Naive thymus-derived CD4-positive, alpha-beta T cell (primary cell): ENCODE measurements at regions not wholly inside any gene's neighbourhood (a gene's known extent, or its start where the extent isn't known, plus 50 kb on each side); places are given as distances from the start of the nearest gene placed in this dataset.
"Not testable (repeated sequence)": the region's sequence is repeated elsewhere in the genome, so short reads cannot be mapped to it uniquely, and the experiment has no call there.

ENCODE experiments used
- ATAC-seq: fragments of 150-1000 bp; cut with Tn5 transposase; 2 replicates; pipeline ENCODE4 v1.10.0; 2021; ENCODE audit warnings: mild to moderate bottlenecking, moderate library complexity
- CTCF ChIA-PET: fragments of 350-600 bp; sonication (Branson Sonifier 250); formaldehyde crosslinking; loops from one replicate; lab custom pipeline; 2021; ENCODE audit warnings: antibody characterized with exemption; lab: Charles Lee
- POLR2A ChIA-PET: fragments of 350-600 bp; sonication (Branson Sonifier 250); formaldehyde crosslinking; loops from one replicate; lab custom pipeline; 2021; ENCODE audit warnings: antibody characterized with exemption, inconsistent platforms; lab: Charles Lee
- DNase-seq, 9 donors: peaks; one replicate each; pipeline versions ENCODE4 v3.0.0 to v3.0.0-alpha.2; 2020 to 2022; ENCODE audit warnings: mixed read lengths in 1 of 9
- H3K27ac ChIP-seq: one replicate; pipeline ENCODE4 v1.7.0; 2013; ENCODE audit warnings: mild to moderate bottlenecking, low read depth, low read length, moderate library complexity
- H3K27me3 ChIP-seq, 2 donors: one replicate each; pipeline ENCODE4 v1.7.0; 2013; ENCODE audit warnings: low read length in 2 of 2, mild to moderate bottlenecking in 2 of 2, moderate library complexity in 2 of 2; ENCODE audit not compliant: control insufficient read depth in 2 of 2, insufficient read depth in 2 of 2
- H3K36me3 ChIP-seq, 3 experiments: 1 replicate in 2 of 3; 2 replicates in 1 of 3; pipeline ENCODE4 v1.7.0; 2013; ENCODE audit warnings: low read length in 3 of 3, mild to moderate bottlenecking in 3 of 3, moderate library complexity in 1 of 3; ENCODE audit not compliant: insufficient read depth in 3 of 3, control insufficient read depth in 2 of 3
- H3K4me1 ChIP-seq, 2 donors: one replicate each; pipeline ENCODE4 v1.7.0; 2013; ENCODE audit warnings: low read length in 2 of 2, mild to moderate bottlenecking in 2 of 2, moderate library complexity in 1 of 2; ENCODE audit not compliant: control insufficient read depth in 2 of 2, insufficient read depth in 2 of 2
- H3K4me3 ChIP-seq: 2 replicates; pipeline ENCODE4 v1.7.0; 2013; ENCODE audit warnings: mild to moderate bottlenecking, low read length
- H3K9me3 ChIP-seq, 3 experiments: 1 replicate in 2 of 3; 2 replicates in 1 of 3; pipeline ENCODE4 v1.7.0; 2013; ENCODE audit warnings: low read length in 3 of 3; ENCODE audit not compliant: control insufficient read depth in 2 of 3
- H3K27ac Mint-ChIP-seq, 9 donors: one replicate each; pipeline ENCODE4 v1.8.0; 2020 to 2022; ENCODE audit warnings: mixed read lengths in 9 of 9, mild to moderate bottlenecking in 8 of 9, moderate library complexity in 5 of 9, inconsistent platforms in 2 of 9
- H3K27me3 Mint-ChIP-seq, 5 donors: one replicate each; pipeline ENCODE4 v1.8.0; 2021 to 2022; ENCODE audit warnings: mixed read lengths in 5 of 5, mild to moderate bottlenecking in 1 of 5
- H3K36me3 Mint-ChIP-seq, 5 donors: one replicate each; pipeline ENCODE4 v1.8.0; 2020 to 2022; ENCODE audit warnings: mixed read lengths in 5 of 5, mild to moderate bottlenecking in 3 of 5, inconsistent platforms in 1 of 5
- H3K4me1 Mint-ChIP-seq, 7 donors: one replicate each; pipeline ENCODE4 v1.8.0; 2020 to 2022; ENCODE audit warnings: mixed read lengths in 7 of 7, mild to moderate bottlenecking in 3 of 7, inconsistent platforms in 1 of 7
- H3K4me3 Mint-ChIP-seq, 10 donors: one replicate each; pipeline ENCODE4 v1.8.0; 2020 to 2022; ENCODE audit warnings: mild to moderate bottlenecking in 10 of 10, mixed read lengths in 10 of 10, moderate library complexity in 6 of 10, inconsistent platforms in 2 of 10
- H3K9me3 Mint-ChIP-seq, 11 donors: one replicate each; pipeline ENCODE4 v1.8.0; 2020 to 2022; ENCODE audit warnings: mixed read lengths in 11 of 11, mild to moderate bottlenecking in 4 of 11, inconsistent platforms in 1 of 11, moderate library complexity in 1 of 11
- intact Hi-C, 2 donors: fragments of 100-400 bp; cut with micrococcal nuclease; formaldehyde crosslinking; loops; one replicate each; pipeline ENCODE4 v1.15.1; 2023

DNA sequence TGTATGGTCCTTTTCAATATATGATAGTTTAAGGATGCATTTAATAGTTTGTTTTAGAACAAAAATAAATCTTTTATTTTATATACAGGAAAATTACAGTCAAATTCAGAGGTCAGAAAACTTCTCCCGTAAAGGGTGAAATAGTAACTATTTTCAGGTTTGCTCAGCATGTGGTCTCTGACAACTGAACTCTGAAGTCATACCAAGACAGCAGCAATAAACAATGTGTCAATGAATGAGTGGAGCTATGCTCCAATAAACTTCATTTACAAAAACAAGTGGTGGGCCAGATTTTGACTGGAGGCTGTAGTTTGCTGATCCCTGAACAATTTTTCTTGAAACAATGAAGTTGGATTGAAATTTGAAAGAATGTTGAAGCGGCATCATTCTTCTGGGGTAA, 123.6 kb downstream of the ZNF248 start:
- Histone ChIP-seq H3K4me1 (no peaks in the 10 kb centered on the region), H3K9me3 (no peaks in the 10 kb centered on the region), H3K4me3 (no peak overlapping the region), H3K27ac (no peak overlapping the region), H3K27me3 (no peaks in the 10 kb centered on the region), H3K36me3 (no peaks in the 10 kb centered on the region)
- CTCF ChIA-PET = no interaction called here
- H3K36me3 Mint-ChIP-seq = peaks cover 0 to 1% (median 0%) of the 10 kb centered on the region in 5 donors
- POLR2A ChIA-PET = no interaction called here
- H3K9me3 Mint-ChIP-seq = peaks cover 0 to 31% (median 7%) of the 10 kb centered on the region in 11 donors
- intact Hi-C loops = no loop called here
- no peaks in the 10 kb centered on the region for H3K4me1 Mint-ChIP-seq
- peaks cover 0 to 6% (median 0%) of the 10 kb centered on the region in 5 donors for H3K27me3 Mint-ChIP-seq
- no peak overlapping the region for H3K4me3 Mint-ChIP-seq
- DNase-seq (no peak), ATAC-seq (no peak)
- H3K27ac Mint-ChIP-seq = no peak overlapping the region

DNA sequence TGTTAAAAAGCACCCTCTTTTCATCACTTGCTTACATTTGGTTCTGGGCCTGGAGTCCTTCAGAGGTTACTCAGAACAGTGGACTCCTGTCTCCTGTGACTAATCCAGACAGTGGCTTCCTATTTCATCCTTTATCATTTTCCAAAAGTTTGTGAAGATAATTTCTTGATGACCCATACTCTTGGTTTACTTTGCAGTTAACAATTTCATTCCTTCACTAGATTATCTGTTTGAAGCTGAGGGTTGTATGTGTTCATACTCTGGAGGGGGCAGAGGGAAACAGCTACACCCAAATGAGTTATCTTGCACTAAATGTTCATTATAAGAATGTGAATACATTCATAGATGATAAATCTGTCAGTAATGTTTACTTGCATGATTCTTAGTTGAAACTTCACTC, 124.7 kb downstream of the ZNF248 start:
- H3K4me3 ChIP-seq = no peak overlapping the region
- H3K27me3 ChIP-seq = no peaks in the 10 kb centered on the region
- Mint-ChIP-seq H3K4me3 (no peak overlapping the region), H3K9me3 (peaks cover 0 to 24% (median 7%) of the 10 kb centered on the region in 11 donors), H3K27ac (no peak overlapping the region), H3K4me1 (no peaks in the 10 kb centered on the region), H3K27me3 (peaks cover 0 to 6% (median 0%) of the 10 kb centered on the region in 5 donors), H3K36me3 (peaks cover 0 to 1% (median 0%) of the 10 kb centered on the region in 5 donors)
- intact Hi-C loops = no loop called here
- H3K27ac ChIP-seq = no peak overlapping the region
- POLR2A ChIA-PET = no interaction called here
- no peaks in the 10 kb centered on the region for H3K9me3 ChIP-seq
- H3K4me1 ChIP-seq = no peaks in the 10 kb centered on the region
- no peaks in the 10 kb centered on the region for H3K36me3 ChIP-seq
- DNase-seq = no peak
- CTCF ChIA-PET = no interaction called here
- ATAC-seq = no peak

DNA sequence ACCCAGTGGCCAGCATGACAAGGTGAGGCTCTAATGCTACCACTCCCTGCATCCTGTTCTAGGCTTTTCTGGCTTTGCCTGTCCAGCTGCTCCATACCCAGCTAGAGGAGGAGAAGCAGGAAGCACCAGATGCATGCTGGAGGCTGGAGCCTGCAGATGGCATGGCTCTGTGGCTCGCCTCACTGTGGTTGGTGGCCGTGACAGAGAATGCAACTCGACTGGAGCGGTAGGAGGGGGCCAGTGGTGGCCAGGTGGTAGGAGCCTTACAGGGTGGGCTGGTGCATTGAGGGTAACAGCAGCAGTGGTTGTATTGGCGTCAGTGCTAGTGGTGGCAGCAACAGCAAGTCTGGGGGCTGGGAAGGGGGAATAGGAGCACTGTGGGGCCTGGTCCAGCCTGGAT, 128.6 kb downstream of the ZNF248 start:
- DNase-seq (no peak), ATAC-seq (no peak)
- no peaks in the 10 kb centered on the region for H3K4me1 ChIP-seq
- H3K27me3 ChIP-seq = no peaks in the 10 kb centered on the region
- Mint-ChIP-seq H3K27me3 (peaks cover 0 to under 1% (median 0%) of the 10 kb centered on the region in 5 donors), H3K9me3 (peaks cover 0 to 26% (median 6%) of the 10 kb centered on the region in 11 donors), H3K27ac (no peak overlapping the region), H3K4me3 (no peak overlapping the region), H3K36me3 (peaks cover 0 to 1% (median 0%) of the 10 kb centered on the region in 5 donors), H3K4me1 (no peaks in the 10 kb centered on the region)
- H3K27ac ChIP-seq = no peak overlapping the region
- H3K9me3 ChIP-seq = no peaks in the 10 kb centered on the region
- ChIA-PET POLR2A (no interaction called here), CTCF (no interaction called here)
- intact Hi-C loops = no loop called here
- no peaks in the 10 kb centered on the region for H3K36me3 ChIP-seq
- no peak overlapping the region for H3K4me3 ChIP-seq

DNA sequence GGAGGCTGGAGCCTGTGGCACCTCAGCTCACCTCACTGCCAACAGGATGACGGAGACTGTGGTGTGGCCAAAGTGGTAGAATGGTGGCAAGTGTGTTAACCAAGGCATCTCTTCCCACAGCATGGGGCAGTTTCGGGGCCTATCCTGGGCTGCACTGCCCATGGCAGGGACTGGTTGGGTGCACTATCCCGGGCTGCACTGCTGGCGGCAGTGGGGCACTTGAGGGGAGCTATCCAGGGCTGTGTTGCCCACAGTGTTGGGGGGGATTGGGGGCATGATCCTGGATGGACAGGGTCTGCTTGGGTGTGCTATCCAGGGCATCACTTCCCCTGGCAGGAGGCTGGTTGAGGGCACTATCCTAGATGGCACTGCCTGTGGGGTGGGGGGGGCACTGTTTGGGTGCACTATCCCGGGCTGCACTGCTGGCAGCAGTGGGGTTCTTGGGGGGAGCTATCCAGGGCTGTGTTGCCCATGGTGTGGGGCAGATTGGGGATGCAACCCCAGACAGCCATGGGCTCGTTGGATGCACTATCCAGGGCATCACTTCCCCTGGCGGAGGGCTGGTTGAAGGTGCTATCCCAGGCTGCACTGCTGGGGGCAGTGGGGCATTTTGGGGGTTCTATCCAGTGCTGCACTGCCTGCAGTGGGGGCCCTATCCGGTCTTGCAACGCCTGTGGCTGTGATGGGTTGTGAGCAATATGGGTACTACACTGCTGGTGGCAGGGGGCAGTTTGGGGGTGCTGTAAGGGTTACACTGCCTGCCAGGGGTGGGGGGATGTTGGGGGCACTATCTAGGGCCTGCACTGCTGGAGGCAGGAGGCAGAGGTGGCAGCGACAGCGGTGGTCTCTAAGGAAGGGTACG, 129.7 kb downstream of the ZNF248 start:
- DNase-seq (no peak), ATAC-seq (no peak)
- no peaks in the 10 kb centered on the region for H3K4me1 ChIP-seq
- intact Hi-C loops = no loop called here
- Mint-ChIP-seq H3K36me3 (peaks cover 0 to 1% (median 0%) of the 10 kb centered on the region in 5 donors), H3K4me3 (no peak overlapping the region), H3K27me3 (no peaks in the 10 kb centered on the region), H3K9me3 (peaks cover 0 to 26% (median 6%) of the 10 kb centered on the region in 11 donors), H3K27ac (no peak overlapping the region), H3K4me1 (no peaks in the 10 kb centered on the region)
- no peaks in the 10 kb centered on the region for H3K36me3 ChIP-seq
- H3K9me3 ChIP-seq = no peaks in the 10 kb centered on the region
- H3K27ac ChIP-seq = no peak overlapping the region
- no peak overlapping the region for H3K4me3 ChIP-seq
- no peaks in the 10 kb centered on the region for H3K27me3 ChIP-seq
- CTCF ChIA-PET = no interaction called here
- POLR2A ChIA-PET = no interaction called here

DNA sequence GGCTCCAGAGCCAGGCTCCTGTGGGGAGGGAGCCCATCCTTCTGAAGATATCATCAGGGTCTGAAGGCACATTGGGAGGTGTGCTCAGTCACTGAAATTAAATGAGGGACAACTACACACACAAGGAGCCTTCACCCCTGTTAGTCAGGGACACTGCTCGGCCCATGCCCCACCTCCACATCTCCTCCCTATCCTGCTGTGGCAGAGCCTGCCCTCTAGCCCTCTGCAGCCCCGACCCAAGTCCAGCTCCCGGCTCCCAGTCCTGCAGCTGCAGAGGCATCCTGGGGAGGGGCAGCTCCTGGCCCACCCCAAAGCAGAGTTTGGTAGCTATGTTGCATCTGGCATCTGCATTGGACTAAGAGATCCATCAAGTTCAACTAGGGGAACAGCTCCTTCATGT, 136.3 kb downstream of the ZNF248 start:
- peaks cover 0 to 6% (median 0%) of the 10 kb centered on the region in 5 donors for H3K27me3 Mint-ChIP-seq
- no peak overlapping the region for H3K4me3 Mint-ChIP-seq
- Histone ChIP-seq H3K4me3 (no peak overlapping the region), H3K36me3 (no peaks in the 10 kb centered on the region), H3K27ac (no peak overlapping the region), H3K4me1 (no peaks in the 10 kb centered on the region), H3K9me3 (peaks cover 0 to 11% (median 0%) of the 10 kb centered on the region in 3 experiments), H3K27me3 (no peaks in the 10 kb centered on the region)
- no peak overlapping the region for H3K27ac Mint-ChIP-seq
- DNase-seq = no peak
- H3K9me3 Mint-ChIP-seq = peaks cover 10 to 45% (median 23%) of the 10 kb centered on the region in 11 donors
- ChIA-PET POLR2A (no interaction called here), CTCF (interaction anchor here (0.6 kb wide), 1 partner anchor 12 kb away, joined by 3 read pairs; no protein-coding TSS in a partner anchor)
- no peak for ATAC-seq
- intact Hi-C loops = no loop called here
- peaks cover 0 to 7% (median 0%) of the 10 kb centered on the region in 5 donors for H3K36me3 Mint-ChIP-seq
- H3K4me1 Mint-ChIP-seq = no peaks in the 10 kb centered on the region

DNA sequence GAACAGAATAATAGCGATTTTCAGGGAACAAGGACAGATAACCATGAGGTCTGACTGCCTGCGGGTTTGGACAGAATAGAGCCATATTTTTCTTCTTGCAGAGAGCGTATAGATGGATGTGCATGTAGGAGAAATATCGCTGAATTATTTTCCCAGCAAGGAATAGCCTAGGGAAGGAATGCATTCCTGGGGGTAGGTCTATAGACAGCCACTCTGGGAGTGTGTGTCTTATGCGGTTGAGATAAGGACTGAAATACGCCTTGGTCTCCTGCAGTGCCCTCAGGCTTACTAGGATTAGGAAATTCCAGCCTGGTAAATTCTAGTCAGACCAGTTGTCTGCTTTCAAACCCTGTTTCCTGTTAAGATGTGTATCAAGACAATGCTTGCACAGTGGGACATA, 139.3 kb downstream of the ZNF248 start:
- H3K36me3 ChIP-seq, H3K27me3 ChIP-seq, H3K27me3 Mint-ChIP-seq, intact Hi-C loops, ATAC-seq, POLR2A ChIA-PET, H3K4me1 Mint-ChIP-seq, CTCF ChIA-PET, H3K4me3 Mint-ChIP-seq, H3K4me1 ChIP-seq, H3K4me3 ChIP-seq, H3K27ac Mint-ChIP-seq, H3K36me3 Mint-ChIP-seq, DNase-seq, H3K27ac ChIP-seq: not testable (repeated sequence)
- peaks cover 0 to 11% (median 0%) of the 10 kb centered on the region in 3 experiments for H3K9me3 ChIP-seq
- H3K9me3 Mint-ChIP-seq = peaks cover 8 to 35% (median 20%) of the 10 kb centered on the region in 11 donors

DNA sequence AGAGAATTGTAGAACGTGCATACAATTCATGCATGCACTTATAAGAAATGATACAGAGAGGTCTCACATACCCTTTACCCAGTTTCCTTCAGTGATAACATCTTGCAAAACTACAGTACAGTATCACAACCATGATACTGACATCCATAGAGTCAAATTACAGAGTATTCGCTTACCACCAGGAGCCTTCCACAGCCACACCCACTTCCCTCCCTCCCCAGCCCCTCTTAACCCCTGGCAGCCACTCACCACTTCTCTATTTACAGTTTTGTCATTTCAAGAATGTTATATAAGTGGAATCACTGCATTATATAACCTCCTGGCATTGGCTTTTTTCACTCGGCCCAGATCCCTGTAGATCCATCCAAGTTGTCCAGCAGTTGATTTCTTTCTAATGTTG, 143.8 kb downstream of the ZNF248 start:
- Mint-ChIP-seq H3K4me3 (no peak overlapping the region), H3K27me3 (no peaks in the 10 kb centered on the region), H3K36me3 (peaks cover 0 to 7% (median 0%) of the 10 kb centered on the region in 5 donors), H3K27ac (no peak overlapping the region), H3K9me3 (peaks cover 5 to 21% (median 14%) of the 10 kb centered on the region in 11 donors), H3K4me1 (no peaks in the 10 kb centered on the region)
- intact Hi-C loops = no loop called here
- Histone ChIP-seq H3K4me3 (no peak overlapping the region), H3K36me3 (no peaks in the 10 kb centered on the region), H3K4me1 (no peaks in the 10 kb centered on the region), H3K27ac (no peak overlapping the region), H3K9me3 (peaks cover 0 to 5% (median 0%) of the 10 kb centered on the region in 3 experiments), H3K27me3 (no peaks in the 10 kb centered on the region)
- DNase-seq (no peak), ATAC-seq (no peak)
- POLR2A ChIA-PET = no interaction called here
- CTCF ChIA-PET = no interaction called here
